Thoracic aorta (tissue), 2 donors: ENCODE measurements at regions not wholly inside any gene's neighbourhood (a gene's known extent, or its start where the extent isn't known, plus 50 kb on each side); places are given as distances from the start of the nearest gene placed in this dataset.

Experiments used
- ATAC-seq: fragments of 150-250 bp; one replicate; pipeline ENCODE4 v1.8.0; 2017; ENCODE audit warnings: low read depth; ENCODE audit not compliant: insufficient number of reproducible peaks, low FRiP score
- DNase-seq: peaks from one replicate; pipeline ENCODE4 v3.0.0-alpha.2; 2020; ENCODE audit warnings: low spot score
- H3K27ac ChIP-seq, 2 donors: fragments of 200-600 bp; sonication (generic); 1 replicate in 1 of 2; 2 replicates in 1 of 2; pipeline ENCODE4 v1.5.1; 2016; ENCODE audit warnings: mild to moderate bottlenecking in 2 of 2, moderate library complexity in 2 of 2
- H3K27me3 ChIP-seq: fragments of 200-600 bp; sonication (generic); replicated peaks from 2 replicates; pipeline ENCODE4 v1.6.0; 2016; ENCODE audit warnings: mild to moderate bottlenecking; ENCODE audit not compliant: insufficient read depth
- H3K36me3 ChIP-seq: fragments of 200-600 bp; sonication (generic); one replicate; pipeline ENCODE4 v1.5.1; 2016
- H3K4me1 ChIP-seq, 2 donors: fragments of 200-600 bp; sonication (generic); 1 replicate in 1 of 2; 2 replicates in 1 of 2; pipeline versions ENCODE4 v1.5.1 to v1.6.0; 2016; ENCODE audit warnings: low read depth in 2 of 2, mild to moderate bottlenecking in 1 of 2; ENCODE audit not compliant: control insufficient read depth in 1 of 2
- H3K4me3 ChIP-seq: fragments of 200-600 bp; sonication (generic); 2 replicates; pipeline ENCODE4 v1.5.1; 2016; ENCODE audit warnings: mild to moderate bottlenecking
- H3K9me3 ChIP-seq: fragments of 200-600 bp; sonication (generic); 2 replicates; pipeline ENCODE4 v1.5.1; 2016
- CTCF ChIP-seq: fragments of 200-600 bp; sonication (generic); IDR thresholded peaks from one replicate; pipeline ENCODE4 v1.5.1; 2019; ENCODE audit warnings: antibody characterized with exemption

- TF ChIP-seq CTCF, result no peak
- no peak for ATAC-seq
- Histone ChIP-seq H3K4me3 (no peak overlapping the region), H3K36me3 (no peaks in the 10 kb centered on the region), H3K27ac (peak overlapping the region in 1 of 2 donors; percentile 12), H3K27me3 (no peaks in the 10 kb centered on the region), H3K4me1 (peaks cover 0 to 13% of the 10 kb centered on the region in 2 donors), H3K9me3 (no peaks in the 10 kb centered on the region)
- no peak for DNase-seq
Measured at GRCh38 chr3:193905541-193906396, 230.2 kb upstream of the HES1 start.

DNA sequence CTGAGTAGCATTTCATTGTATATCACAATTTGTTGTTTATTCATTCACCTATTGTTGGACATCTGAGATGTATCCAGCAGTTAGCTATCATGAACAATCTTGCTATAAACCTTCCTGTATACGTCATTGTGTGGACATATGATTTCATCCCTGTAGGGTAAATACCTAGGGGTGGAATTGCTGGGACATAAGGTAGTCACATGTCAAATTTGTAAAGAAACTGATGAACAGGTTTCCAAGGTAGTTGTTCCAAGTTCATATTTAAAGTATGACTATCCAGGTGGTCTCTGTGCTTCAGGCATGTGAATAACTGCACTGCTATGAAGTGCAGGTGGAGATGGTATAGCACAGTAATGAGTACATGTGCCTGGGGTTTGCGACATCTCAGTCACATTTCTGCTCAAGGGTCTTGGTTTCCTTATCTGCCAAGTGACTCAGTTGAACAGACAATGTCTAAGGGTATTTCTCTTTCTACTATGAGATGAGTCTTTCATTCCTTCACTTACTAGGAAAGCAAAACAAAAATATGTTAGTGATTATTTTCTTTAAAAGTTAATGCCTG lies 229.0 kb upstream of the HES1 start:
- Histone ChIP-seq H3K27me3 (no peaks in the 10 kb centered on the region), H3K27ac (no peak overlapping the region), H3K36me3 (no peaks in the 10 kb centered on the region), H3K4me3 (no peak overlapping the region), H3K9me3 (no peaks in the 10 kb centered on the region), H3K4me1 (peaks cover 0 to 19% of the 10 kb centered on the region in 2 donors)
- ATAC-seq (no peak), DNase-seq (no peak)
- no peak for TF ChIP-seq CTCF

DNA sequence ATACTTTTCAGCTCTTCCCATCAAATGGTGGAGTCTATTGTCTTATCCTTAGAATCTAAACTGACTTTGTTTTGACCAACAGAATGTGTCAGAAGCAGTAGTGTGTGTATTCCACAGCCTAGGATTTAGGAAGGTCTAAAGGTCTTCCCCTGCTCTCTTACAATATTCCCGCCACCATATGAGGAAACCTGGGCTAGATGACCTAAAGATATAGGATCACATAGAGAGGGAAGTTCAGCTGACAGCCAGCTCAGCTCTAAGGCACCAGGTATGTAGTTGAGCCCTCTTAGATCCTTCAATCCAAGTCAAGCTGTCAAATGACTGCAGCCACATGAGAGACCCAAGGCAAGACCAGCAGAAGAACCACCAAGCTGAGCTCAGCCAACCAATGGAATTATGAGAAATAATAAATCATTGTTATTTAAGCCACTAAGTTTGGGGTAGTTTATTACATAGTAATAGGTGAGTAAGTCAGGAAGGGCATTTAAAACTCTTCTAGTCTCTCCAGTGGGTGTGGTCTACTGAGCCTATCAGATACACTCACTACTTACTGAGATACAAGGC lies 227.7 kb upstream of the HES1 start:
- TF ChIP-seq CTCF, result no peak
- Histone ChIP-seq H3K4me3 (no peak overlapping the region), H3K27me3 (no peaks in the 10 kb centered on the region), H3K9me3 (no peaks in the 10 kb centered on the region), H3K36me3 (no peaks in the 10 kb centered on the region), H3K27ac (no peak overlapping the region), H3K4me1 (peaks cover 0 to 19% of the 10 kb centered on the region in 2 donors)
- DNase-seq, result no peak
- no peak for ATAC-seq

DNA sequence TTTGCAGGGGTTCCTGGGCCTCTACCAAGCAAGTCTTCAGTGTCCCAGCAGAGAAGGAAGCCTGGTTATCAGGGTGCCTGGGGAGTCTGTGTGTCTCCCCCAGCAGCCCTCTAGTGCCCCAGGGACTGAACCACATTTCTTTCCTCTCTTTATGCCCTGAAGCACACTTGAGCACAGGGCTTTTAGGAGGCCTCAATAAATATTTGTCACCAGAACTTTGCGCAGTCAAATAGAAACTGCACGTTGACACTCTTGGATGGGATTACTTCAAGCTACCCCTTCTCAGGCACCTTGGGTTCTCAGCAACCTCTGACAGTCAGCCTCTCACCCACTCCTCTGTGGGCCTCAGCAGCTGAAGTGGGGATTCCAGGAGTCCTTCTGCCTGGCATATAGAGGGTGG lies 226.6 kb upstream of the HES1 start:
- Histone ChIP-seq H3K36me3 (no peaks in the 10 kb centered on the region), H3K4me1 (peaks cover 0 to 19% of the 10 kb centered on the region in 2 donors), H3K4me3 (no peak overlapping the region), H3K27ac (no peak overlapping the region), H3K27me3 (no peaks in the 10 kb centered on the region), H3K9me3 (no peaks in the 10 kb centered on the region)
- ATAC-seq (no peak), DNase-seq (no peak)
- no peak for TF ChIP-seq CTCF

DNA sequence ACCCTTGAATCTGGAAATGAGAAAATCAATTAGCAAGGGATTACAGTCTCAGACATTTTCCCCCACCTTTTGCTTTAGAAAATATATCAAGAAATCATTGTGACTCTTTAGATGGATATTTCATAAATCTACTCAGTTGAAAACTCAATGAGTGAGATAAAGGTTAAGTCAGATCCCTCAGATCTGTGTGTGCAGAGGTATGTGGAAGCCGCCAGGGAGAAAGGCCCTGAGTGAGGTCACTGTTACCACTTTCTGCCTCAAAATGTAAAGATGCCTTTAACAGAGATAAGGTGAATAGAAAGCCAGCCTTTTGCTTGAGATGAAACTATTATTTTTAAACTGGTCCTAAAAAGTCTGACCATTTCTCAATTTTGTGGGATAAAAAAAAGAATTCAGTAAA lies 225.6 kb upstream of the HES1 start:
- H3K27ac ChIP-seq, result no peak overlapping the region
- ATAC-seq (no peak), DNase-seq (no peak)
- H3K4me3 ChIP-seq, result no peak overlapping the region
- peaks cover 0 to 14% of the 10 kb centered on the region in 2 donors for H3K4me1 ChIP-seq
- H3K27me3 ChIP-seq, result no peaks in the 10 kb centered on the region
- H3K36me3 ChIP-seq, result no peaks in the 10 kb centered on the region
- TF ChIP-seq CTCF, result no peak
- H3K9me3 ChIP-seq, result no peaks in the 10 kb centered on the region
